ENCODE measurements at regions not wholly inside any gene's neighbourhood (a gene's known extent, or its start where the extent isn't known, plus 50 kb on each side); places are given as distances from the start of the nearest gene placed in this dataset.

DNA sequence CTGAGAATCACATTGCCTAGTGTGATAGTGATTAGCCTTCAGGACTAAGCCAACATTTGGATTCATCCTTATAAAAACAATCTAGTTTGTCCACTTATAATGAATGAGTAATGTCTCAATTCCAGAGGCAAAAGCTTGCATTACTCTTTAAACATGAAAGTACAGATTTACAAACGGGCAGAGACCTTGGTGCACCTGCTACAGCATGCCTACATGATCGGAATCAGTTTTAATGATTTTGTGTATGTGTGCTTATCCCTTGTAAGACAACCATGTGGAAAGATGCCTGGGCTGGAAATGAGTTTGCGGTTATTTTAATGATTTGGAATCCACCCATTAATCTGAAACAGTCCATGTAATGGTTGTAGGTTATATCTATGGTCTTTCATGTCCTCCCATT lies 572.7 kb downstream of the KLHL13 start:
- H4K20me1 ChIP-seq (ENCODE audit: insufficient read depth, low read length, poor library complexity, severe bottlenecking): no peaks in the 10 kb centered on the region
- no peak overlapping the region for H2AFZ ChIP-seq (ENCODE audit: low read length)
- H3K4me2 ChIP-seq (ENCODE audit: low read depth, low read length, poor library complexity, severe bottlenecking): no peak overlapping the region
- no peaks in the 10 kb centered on the region for H3K4me1 ChIP-seq (ENCODE audit: insufficient read depth, low read length, poor library complexity, severe bottlenecking)
- H3K4me3 ChIP-seq (ENCODE audit: low read length, poor library complexity, severe bottlenecking): no peak overlapping the region
- TF ChIP-seq, protein P1, sequence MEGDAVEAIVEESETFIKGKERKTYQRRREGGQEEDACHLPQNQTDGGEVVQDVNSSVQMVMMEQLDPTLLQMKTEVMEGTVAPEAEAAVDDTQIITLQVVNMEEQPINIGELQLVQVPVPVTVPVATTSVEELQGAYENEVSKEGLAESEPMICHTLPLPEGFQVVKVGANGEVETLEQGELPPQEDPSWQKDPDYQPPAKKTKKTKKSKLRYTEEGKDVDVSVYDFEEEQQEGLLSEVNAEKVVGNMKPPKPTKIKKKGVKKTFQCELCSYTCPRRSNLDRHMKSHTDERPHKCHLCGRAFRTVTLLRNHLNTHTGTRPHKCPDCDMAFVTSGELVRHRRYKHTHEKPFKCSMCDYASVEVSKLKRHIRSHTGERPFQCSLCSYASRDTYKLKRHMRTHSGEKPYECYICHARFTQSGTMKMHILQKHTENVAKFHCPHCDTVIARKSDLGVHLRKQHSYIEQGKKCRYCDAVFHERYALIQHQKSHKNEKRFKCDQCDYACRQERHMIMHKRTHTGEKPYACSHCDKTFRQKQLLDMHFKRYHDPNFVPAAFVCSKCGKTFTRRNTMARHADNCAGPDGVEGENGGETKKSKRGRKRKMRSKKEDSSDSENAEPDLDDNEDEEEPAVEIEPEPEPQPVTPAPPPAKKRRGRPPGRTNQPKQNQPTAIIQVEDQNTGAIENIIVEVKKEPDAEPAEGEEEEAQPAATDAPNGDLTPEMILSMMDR (conservative IDR thresholded peaks at IDR 0.05; ENCODE audit: low read length): no peak
- no peak for TF ChIP-seq EZH2phosphoT487 (IDR thresholded peaks at IDR 0.05; ENCODE audit: borderline replicate concordance)
- no peaks in the 10 kb centered on the region for H3K79me2 ChIP-seq (ENCODE audit: insufficient read depth, low read length)
- H3K9me3 ChIP-seq (ENCODE audit: insufficient read depth, low read depth, low read length): no peaks in the 10 kb centered on the region
- H3K36me3 ChIP-seq (ENCODE audit: insufficient read depth, low read length): no peaks in the 10 kb centered on the region
- H3F3A ChIP-seq (ENCODE audit: low read depth): no peaks in the 10 kb centered on the region
- no peaks in the 10 kb centered on the region for H3K9me2 ChIP-seq (replicated peaks; ENCODE audit: low read depth, low read length)
- no peaks in the 10 kb centered on the region for H3K27me3 ChIP-seq (ENCODE audit: insufficient read depth, low read length, poor library complexity, severe bottlenecking)
- H3K9ac ChIP-seq (ENCODE audit: low read depth, low read length, poor library complexity, severe bottlenecking): no peak overlapping the region

DNA sequence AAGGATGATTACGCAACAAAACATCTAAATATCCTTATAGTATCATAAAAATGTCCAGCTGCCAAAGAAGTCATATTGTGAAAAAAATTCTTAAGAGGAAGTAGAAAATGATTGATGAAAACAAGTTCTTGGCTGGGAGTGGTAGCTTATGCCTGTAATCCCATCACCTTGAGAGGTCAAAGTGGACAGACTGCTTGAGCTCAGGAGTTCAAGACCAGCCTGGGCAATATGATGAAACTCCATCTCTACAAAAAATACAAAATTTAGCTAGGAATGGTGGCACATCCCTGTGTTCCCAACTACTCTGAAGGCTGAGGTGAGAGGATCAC lies 577.6 kb downstream of the KLHL13 start:
- Histone ChIP-seq H3F3A (ENCODE audit: low read depth) (no peaks in the 10 kb centered on the region), H3K9ac (ENCODE audit: low read depth, low read length, poor library complexity, severe bottlenecking) (no peak overlapping the region), H3K4me1 (ENCODE audit: insufficient read depth, low read length, poor library complexity, severe bottlenecking) (no peaks in the 10 kb centered on the region), H3K9me2 (replicated peaks; ENCODE audit: low read depth, low read length) (no peaks in the 10 kb centered on the region), H4K20me1 (ENCODE audit: insufficient read depth, low read length, poor library complexity, severe bottlenecking) (no peaks in the 10 kb centered on the region), H3K36me3 (ENCODE audit: insufficient read depth, low read length) (no peaks in the 10 kb centered on the region), H3K79me2 (ENCODE audit: insufficient read depth, low read length) (no peaks in the 10 kb centered on the region), H3K27me3 (ENCODE audit: insufficient read depth, low read length, poor library complexity, severe bottlenecking) (no peaks in the 10 kb centered on the region), H3K4me2 (ENCODE audit: low read depth, low read length, poor library complexity, severe bottlenecking) (no peak overlapping the region), H3K4me3 (ENCODE audit: low read length, poor library complexity, severe bottlenecking) (no peak overlapping the region), H2AFZ (ENCODE audit: low read length) (no peak overlapping the region), H3K9me3 (ENCODE audit: insufficient read depth, low read depth, low read length) (no peaks in the 10 kb centered on the region)
- no peak for TF ChIP-seq EZH2phosphoT487 (IDR thresholded peaks at IDR 0.05; ENCODE audit: borderline replicate concordance)
- TF ChIP-seq, protein P1 (conservative IDR thresholded peaks at IDR 0.05; ENCODE audit: low read length): no peak

DNA sequence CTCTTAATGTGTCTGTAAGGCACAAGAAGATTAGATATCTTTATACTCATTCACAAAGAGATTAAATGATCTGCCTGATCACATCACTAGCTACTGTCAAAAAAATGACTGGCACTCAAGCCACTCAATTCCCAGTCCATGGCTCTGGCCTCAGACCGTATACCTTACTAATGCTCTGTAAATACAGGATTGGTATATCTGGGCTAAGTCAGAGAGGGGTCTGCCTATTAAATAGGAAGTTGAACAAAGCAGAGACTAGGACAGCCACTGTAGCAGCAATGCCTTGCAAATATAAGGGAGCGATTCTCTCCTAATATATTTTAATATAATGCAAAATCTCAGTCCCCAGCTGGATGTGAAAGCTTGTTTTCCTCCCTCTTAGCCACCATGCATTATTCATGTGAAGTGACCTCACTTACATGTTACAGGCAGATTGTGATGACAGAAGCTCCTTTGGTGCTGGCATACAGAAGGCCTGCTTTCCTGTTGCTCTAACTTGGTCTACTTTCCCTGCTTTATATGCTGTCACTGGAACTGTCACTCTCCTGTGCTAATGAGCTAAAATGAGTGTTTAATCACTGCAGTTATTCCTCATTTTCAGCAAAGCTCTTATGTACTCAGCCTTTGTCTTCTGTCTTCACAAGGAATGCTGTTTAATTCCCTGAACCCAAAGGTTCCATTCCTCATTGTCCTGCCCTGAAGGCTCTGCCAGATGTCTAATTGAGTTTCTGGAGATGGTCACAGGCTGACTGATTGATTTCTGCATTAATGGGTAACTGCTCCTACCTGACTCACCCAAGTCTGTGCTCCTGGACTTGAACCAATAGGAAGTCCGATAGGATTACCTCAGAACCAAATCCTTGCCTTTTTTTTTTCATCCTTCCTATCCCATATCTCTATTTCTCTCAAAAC lies 578.2 kb downstream of the KLHL13 start:
- Histone ChIP-seq H3K4me3 (ENCODE audit: low read length, poor library complexity, severe bottlenecking) (no peak overlapping the region), H3K79me2 (ENCODE audit: insufficient read depth, low read length) (no peaks in the 10 kb centered on the region), H3K4me1 (ENCODE audit: insufficient read depth, low read length, poor library complexity, severe bottlenecking) (no peaks in the 10 kb centered on the region), H3K36me3 (ENCODE audit: insufficient read depth, low read length) (no peaks in the 10 kb centered on the region), H3K9me3 (ENCODE audit: insufficient read depth, low read depth, low read length) (no peaks in the 10 kb centered on the region), H2AFZ (ENCODE audit: low read length) (no peak overlapping the region), H3K4me2 (ENCODE audit: low read depth, low read length, poor library complexity, severe bottlenecking) (no peak overlapping the region), H3K27me3 (ENCODE audit: insufficient read depth, low read length, poor library complexity, severe bottlenecking) (no peaks in the 10 kb centered on the region), H4K20me1 (ENCODE audit: insufficient read depth, low read length, poor library complexity, severe bottlenecking) (no peaks in the 10 kb centered on the region), H3K9me2 (replicated peaks; ENCODE audit: low read depth, low read length) (no peaks in the 10 kb centered on the region), H3K9ac (ENCODE audit: low read depth, low read length, poor library complexity, severe bottlenecking) (no peak overlapping the region), H3F3A (ENCODE audit: low read depth) (no peaks in the 10 kb centered on the region)
- TF ChIP-seq, protein P1 (conservative IDR thresholded peaks at IDR 0.05; ENCODE audit: low read length): no peak
- TF ChIP-seq EZH2phosphoT487 (IDR thresholded peaks at IDR 0.05; ENCODE audit: borderline replicate concordance): no peak
